Neural crest cell (in vitro differentiated cells): ENCODE measurements at regions not wholly inside any gene's neighbourhood (a gene's known extent, or its start where the extent isn't known, plus 50 kb on each side); places are given as distances from the start of the nearest gene placed in this dataset.

Source experiments
- DNase-seq: peaks from one replicate; pipeline ENCODE4 v3.0.0; 2021; ENCODE audit warnings: low read depth, mixed read lengths, low spot score
- H3K27ac Mint-ChIP-seq: one replicate; pipeline ENCODE4 v1.8.0; 2021; ENCODE audit warnings: mild to moderate bottlenecking, mixed read lengths; ENCODE audit not compliant: unreplicated experiment
- H3K27me3 Mint-ChIP-seq: 2 replicates; pipeline ENCODE4 v1.8.0; 2021; ENCODE audit warnings: low read depth, mild to moderate bottlenecking, mixed read lengths
- H3K36me3 Mint-ChIP-seq: 2 replicates; pipeline ENCODE4 v1.8.0; 2021; ENCODE audit warnings: low read depth, mild to moderate bottlenecking, mixed read lengths
- H3K4me1 Mint-ChIP-seq: 2 replicates; pipeline ENCODE4 v1.8.0; 2021; ENCODE audit warnings: mixed read lengths
- H3K4me3 Mint-ChIP-seq: one replicate; pipeline ENCODE4 v1.8.0; 2021; ENCODE audit warnings: mild to moderate bottlenecking, mixed read lengths
- H3K9me3 Mint-ChIP-seq: 2 replicates; pipeline ENCODE4 v1.8.0; 2021; ENCODE audit warnings: mixed read lengths
- TF ChIP-seq, protein P1 (sequence below): fragments of 200-600 bp; sonication (generic); conservative IDR thresholded peaks from 2 replicates; pipeline ENCODE4 v1.5.0; 2021; ENCODE audit warnings: antibody characterized with exemption, mild to moderate bottlenecking

- Mint-ChIP-seq H3K4me1 (no peaks in the 10 kb centered on the region), H3K36me3 (no peaks in the 10 kb centered on the region), H3K9me3 (no peaks in the 10 kb centered on the region), H3K27ac (peak overlapping the region; percentile 17), H3K4me3 (no peak overlapping the region), H3K27me3 (peaks cover 4% of the 10 kb centered on the region)
- TF ChIP-seq, protein P1, sequence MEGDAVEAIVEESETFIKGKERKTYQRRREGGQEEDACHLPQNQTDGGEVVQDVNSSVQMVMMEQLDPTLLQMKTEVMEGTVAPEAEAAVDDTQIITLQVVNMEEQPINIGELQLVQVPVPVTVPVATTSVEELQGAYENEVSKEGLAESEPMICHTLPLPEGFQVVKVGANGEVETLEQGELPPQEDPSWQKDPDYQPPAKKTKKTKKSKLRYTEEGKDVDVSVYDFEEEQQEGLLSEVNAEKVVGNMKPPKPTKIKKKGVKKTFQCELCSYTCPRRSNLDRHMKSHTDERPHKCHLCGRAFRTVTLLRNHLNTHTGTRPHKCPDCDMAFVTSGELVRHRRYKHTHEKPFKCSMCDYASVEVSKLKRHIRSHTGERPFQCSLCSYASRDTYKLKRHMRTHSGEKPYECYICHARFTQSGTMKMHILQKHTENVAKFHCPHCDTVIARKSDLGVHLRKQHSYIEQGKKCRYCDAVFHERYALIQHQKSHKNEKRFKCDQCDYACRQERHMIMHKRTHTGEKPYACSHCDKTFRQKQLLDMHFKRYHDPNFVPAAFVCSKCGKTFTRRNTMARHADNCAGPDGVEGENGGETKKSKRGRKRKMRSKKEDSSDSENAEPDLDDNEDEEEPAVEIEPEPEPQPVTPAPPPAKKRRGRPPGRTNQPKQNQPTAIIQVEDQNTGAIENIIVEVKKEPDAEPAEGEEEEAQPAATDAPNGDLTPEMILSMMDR = no peak
- DNase-seq = no peak
Observed at GRCh38 chr21:37982496-37983318, 66.5 kb upstream of the KCNJ6 start.

DNA sequence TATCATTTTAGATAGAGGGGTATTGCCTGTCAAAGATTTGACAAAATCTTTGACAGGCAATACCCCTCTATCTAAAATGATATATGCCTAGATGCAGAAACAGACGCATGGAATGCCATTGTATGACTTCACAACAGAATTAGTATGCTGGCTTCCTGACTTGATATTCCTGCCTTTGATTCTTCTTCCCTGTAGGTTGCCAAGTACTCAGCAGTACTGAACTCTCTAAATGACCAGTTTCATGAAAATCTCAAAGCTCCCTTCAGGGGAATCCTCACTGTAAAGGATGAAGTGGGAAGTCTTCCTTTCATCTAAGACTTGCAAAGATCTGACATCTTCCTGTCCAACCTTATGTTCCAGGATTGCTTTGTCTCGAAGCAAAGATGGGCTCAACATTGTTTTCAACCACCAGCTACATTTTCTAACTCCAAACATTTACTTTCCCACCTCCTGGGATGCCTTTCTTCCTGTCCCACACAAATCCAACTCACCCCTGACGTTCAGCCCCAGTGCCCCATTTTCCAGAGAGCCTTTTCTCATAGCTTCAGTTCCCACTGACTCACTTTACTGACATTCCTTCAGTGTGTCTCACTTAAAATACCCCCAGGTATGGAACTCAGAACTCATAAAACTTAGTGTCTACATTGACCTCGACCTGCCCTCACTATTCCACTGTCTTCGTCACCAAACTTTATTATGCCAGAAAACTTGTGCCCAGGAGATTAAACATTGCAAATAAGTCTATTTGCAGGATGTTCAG lies 67.3 kb upstream of the KCNJ6 start:
- no peaks in the 10 kb centered on the region for H3K36me3 Mint-ChIP-seq
- no peak overlapping the region for H3K4me3 Mint-ChIP-seq
- TF ChIP-seq, protein P1 = no peak
- H3K9me3 Mint-ChIP-seq = no peaks in the 10 kb centered on the region
- H3K27ac Mint-ChIP-seq = no peak overlapping the region
- no peak for DNase-seq
- H3K4me1 Mint-ChIP-seq = no peaks in the 10 kb centered on the region
- peaks cover 4% of the 10 kb centered on the region for H3K27me3 Mint-ChIP-seq

GRCh38 chr21:37984416-37984815 lies 68.2 kb upstream of the KCNJ6 start:
- H3K9me3 Mint-ChIP-seq = no peaks in the 10 kb centered on the region
- H3K27me3 Mint-ChIP-seq = peaks cover 4% of the 10 kb centered on the region
- no peak for DNase-seq
- no peaks in the 10 kb centered on the region for H3K4me1 Mint-ChIP-seq
- TF ChIP-seq, protein P1 = no peak
- no peak overlapping the region for H3K27ac Mint-ChIP-seq
- H3K4me3 Mint-ChIP-seq = no peak overlapping the region
- H3K36me3 Mint-ChIP-seq = no peaks in the 10 kb centered on the region

GRCh38 chr21:37986000-37986399 lies 69.7 kb upstream of the KCNJ6 start:
- DNase-seq = no peak
- TF ChIP-seq, protein P1 = no peak
- no peak overlapping the region for H3K4me3 Mint-ChIP-seq
- no peaks in the 10 kb centered on the region for H3K36me3 Mint-ChIP-seq
- no peak overlapping the region for H3K27ac Mint-ChIP-seq
- peaks cover 4% of the 10 kb centered on the region for H3K27me3 Mint-ChIP-seq
- H3K4me1 Mint-ChIP-seq = no peaks in the 10 kb centered on the region
- H3K9me3 Mint-ChIP-seq = no peaks in the 10 kb centered on the region

GRCh38 chr21:37986751-37987399 lies 70.6 kb upstream of the KCNJ6 start:
- DNase-seq = no peak
- no peak overlapping the region for H3K27ac Mint-ChIP-seq
- H3K4me1 Mint-ChIP-seq = no peaks in the 10 kb centered on the region
- peaks cover 4% of the 10 kb centered on the region for H3K27me3 Mint-ChIP-seq
- H3K36me3 Mint-ChIP-seq = no peaks in the 10 kb centered on the region
- no peak overlapping the region for H3K4me3 Mint-ChIP-seq
- H3K9me3 Mint-ChIP-seq = no peaks in the 10 kb centered on the region
- TF ChIP-seq, protein P1 = no peak
